ENCODE measurements at regions not wholly inside any gene's neighbourhood (a gene's known extent, or its start where the extent isn't known, plus 50 kb on each side); places are given as distances from the start of the nearest gene placed in this dataset.

GRCh38 chr5:27590503-27590902, 552.1 kb upstream of the CDH9 start:
- Histone ChIP-seq H3K27ac (no peak overlapping the region), H3K4me3 (ENCODE audit: low read depth, low read length) (no peak overlapping the region), H3K27me3 (replicated peaks) (no peaks in the 10 kb centered on the region), H3K36me3 (replicated peaks) (no peaks in the 10 kb centered on the region)
- in situ Hi-C loops (cut with HindIII; ENCODE audit: low pct_ligation_motif_present, low sequenced_read_pairs) = no loop called here
- no peak for TF ChIP-seq CTCF (IDR thresholded peaks at IDR 0.05; ENCODE audit: low read depth, low read length, missing control alignments)
- DNase-seq = no peak

GRCh38 chr5:27578279-27578678, 539.9 kb upstream of the CDH9 start:
- H3K27ac ChIP-seq = no peak overlapping the region
- no peak for TF ChIP-seq CTCF (IDR thresholded peaks at IDR 0.05; ENCODE audit: low read depth, low read length, missing control alignments)
- in situ Hi-C loops (cut with HindIII; ENCODE audit: low pct_ligation_motif_present, low sequenced_read_pairs) = no loop called here
- H3K36me3 ChIP-seq (replicated peaks) = no peaks in the 10 kb centered on the region
- no peaks in the 10 kb centered on the region for H3K27me3 ChIP-seq (replicated peaks)
- no peak for DNase-seq
- no peak overlapping the region for H3K4me3 ChIP-seq (ENCODE audit: low read depth, low read length)

- Histone ChIP-seq H3K27me3 (replicated peaks) (no peaks in the 10 kb centered on the region), H3K36me3 (replicated peaks) (no peaks in the 10 kb centered on the region), H3K27ac (no peak overlapping the region), H3K4me3 (ENCODE audit: low read depth, low read length) (no peak overlapping the region)
- DNase-seq = no peak
- no peak for TF ChIP-seq CTCF (IDR thresholded peaks at IDR 0.05; ENCODE audit: low read depth, low read length, missing control alignments)
- in situ Hi-C loops (cut with HindIII; ENCODE audit: low pct_ligation_motif_present, low sequenced_read_pairs) = no loop called here
Measured at GRCh38 chr5:27571681-27572080, 533.3 kb upstream of the CDH9 start.

GRCh38 chr5:27568811-27569210, 530.4 kb upstream of the CDH9 start:
- in situ Hi-C loops (cut with HindIII; ENCODE audit: low pct_ligation_motif_present, low sequenced_read_pairs) = no loop called here
- Histone ChIP-seq H3K4me3 (ENCODE audit: low read depth, low read length) (no peak overlapping the region), H3K36me3 (replicated peaks) (no peaks in the 10 kb centered on the region), H3K27me3 (replicated peaks) (no peaks in the 10 kb centered on the region), H3K27ac (no peak overlapping the region)
- DNase-seq = peak; percentile 21
- TF ChIP-seq CTCF (IDR thresholded peaks at IDR 0.05; ENCODE audit: low read depth, low read length, missing control alignments) = no peak

- Histone ChIP-seq H3K4me3 (ENCODE audit: low read depth, low read length) (no peak overlapping the region), H3K36me3 (replicated peaks) (no peaks in the 10 kb centered on the region), H3K27me3 (replicated peaks) (no peaks in the 10 kb centered on the region), H3K27ac (no peak overlapping the region)
- no peak for DNase-seq
- TF ChIP-seq CTCF (IDR thresholded peaks at IDR 0.05; ENCODE audit: low read depth, low read length, missing control alignments) = no peak
- in situ Hi-C loops (cut with HindIII; ENCODE audit: low pct_ligation_motif_present, low sequenced_read_pairs) = no loop called here
Measured at GRCh38 chr5:27561408-27561807, 523.0 kb upstream of the CDH9 start.

GRCh38 chr5:27548484-27548883, 510.1 kb upstream of the CDH9 start:
- H3K27me3 ChIP-seq (replicated peaks) = no peaks in the 10 kb centered on the region
- H3K36me3 ChIP-seq (replicated peaks) = no peaks in the 10 kb centered on the region
- in situ Hi-C loops (cut with HindIII; ENCODE audit: low pct_ligation_motif_present, low sequenced_read_pairs) = no loop called here
- H3K4me3 ChIP-seq (ENCODE audit: low read depth, low read length) = no peak overlapping the region
- no peak for DNase-seq
- H3K27ac ChIP-seq = no peak overlapping the region
- TF ChIP-seq CTCF (IDR thresholded peaks at IDR 0.05; ENCODE audit: low read depth, low read length, missing control alignments) = no peak

Measured in brain microvascular endothelial cell (primary cell).